D721Med (cell line): ENCODE measurements at regions not wholly inside any gene's neighbourhood (a gene's known extent, or its start where the extent isn't known, plus 50 kb on each side); places are given as distances from the start of the nearest gene placed in this dataset.
"Not testable (repeated sequence)": the region's sequence is repeated elsewhere in the genome, so short reads cannot be mapped to it uniquely, and the experiment has no call there.

Experiments used
- DNase-seq: peaks from one replicate; pipeline ENCODE4 v3.0.0; 2011; ENCODE audit warnings: low spot score; ENCODE audit not compliant: insufficient read length
- FAIRE-seq: peaks from 2 replicates; lab custom pipeline; 2011; peaks lifted over from hg19 to GRCh38; lab: Jason Lieb, UNC
- TF ChIP-seq, protein P1 (sequence below): IDR thresholded peaks from 2 replicates; pipeline ENCODE4 v1.5.1; 2012; ENCODE audit warnings: mild to moderate bottlenecking, control low read depth; ENCODE audit not compliant: insufficient read depth; ENCODE audit errors: missing control alignments

DNA sequence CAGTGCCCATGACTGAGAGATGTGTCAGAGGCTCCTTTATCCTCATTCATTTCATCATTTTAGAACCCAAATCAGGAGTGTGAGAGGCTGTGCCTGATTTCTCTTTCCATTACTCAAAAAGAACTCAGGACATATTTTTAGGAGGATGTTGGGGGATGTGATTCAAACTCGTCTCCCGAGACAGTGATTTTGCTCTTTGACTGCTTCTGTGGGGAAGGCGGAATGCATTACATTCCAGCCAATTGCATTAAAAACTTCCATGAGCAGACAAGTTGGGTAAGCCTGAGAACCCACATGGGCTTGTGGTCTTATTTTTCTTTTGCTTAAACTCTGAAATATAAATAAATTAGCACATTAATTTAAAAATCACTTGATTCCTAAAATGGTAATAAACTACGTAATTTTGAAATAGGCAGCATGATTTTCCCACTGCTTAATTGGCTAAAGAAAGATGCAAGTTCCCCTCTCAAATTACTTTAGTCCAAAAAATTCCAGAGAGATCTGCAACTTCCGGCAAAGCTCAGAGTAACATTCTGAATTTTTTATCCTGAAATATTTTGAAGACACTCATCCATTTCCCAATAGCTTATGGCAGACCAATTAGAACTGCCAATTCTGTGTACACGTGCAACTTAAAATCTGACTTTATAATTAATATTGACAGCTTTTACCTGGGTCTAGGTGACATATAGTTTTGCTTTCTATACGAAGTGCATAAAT, 185.6 kb downstream of the C7orf25 start:
- TF ChIP-seq, protein P1, sequence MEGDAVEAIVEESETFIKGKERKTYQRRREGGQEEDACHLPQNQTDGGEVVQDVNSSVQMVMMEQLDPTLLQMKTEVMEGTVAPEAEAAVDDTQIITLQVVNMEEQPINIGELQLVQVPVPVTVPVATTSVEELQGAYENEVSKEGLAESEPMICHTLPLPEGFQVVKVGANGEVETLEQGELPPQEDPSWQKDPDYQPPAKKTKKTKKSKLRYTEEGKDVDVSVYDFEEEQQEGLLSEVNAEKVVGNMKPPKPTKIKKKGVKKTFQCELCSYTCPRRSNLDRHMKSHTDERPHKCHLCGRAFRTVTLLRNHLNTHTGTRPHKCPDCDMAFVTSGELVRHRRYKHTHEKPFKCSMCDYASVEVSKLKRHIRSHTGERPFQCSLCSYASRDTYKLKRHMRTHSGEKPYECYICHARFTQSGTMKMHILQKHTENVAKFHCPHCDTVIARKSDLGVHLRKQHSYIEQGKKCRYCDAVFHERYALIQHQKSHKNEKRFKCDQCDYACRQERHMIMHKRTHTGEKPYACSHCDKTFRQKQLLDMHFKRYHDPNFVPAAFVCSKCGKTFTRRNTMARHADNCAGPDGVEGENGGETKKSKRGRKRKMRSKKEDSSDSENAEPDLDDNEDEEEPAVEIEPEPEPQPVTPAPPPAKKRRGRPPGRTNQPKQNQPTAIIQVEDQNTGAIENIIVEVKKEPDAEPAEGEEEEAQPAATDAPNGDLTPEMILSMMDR: no peak
- FAIRE-seq (no peak), DNase-seq (no peak)

DNA sequence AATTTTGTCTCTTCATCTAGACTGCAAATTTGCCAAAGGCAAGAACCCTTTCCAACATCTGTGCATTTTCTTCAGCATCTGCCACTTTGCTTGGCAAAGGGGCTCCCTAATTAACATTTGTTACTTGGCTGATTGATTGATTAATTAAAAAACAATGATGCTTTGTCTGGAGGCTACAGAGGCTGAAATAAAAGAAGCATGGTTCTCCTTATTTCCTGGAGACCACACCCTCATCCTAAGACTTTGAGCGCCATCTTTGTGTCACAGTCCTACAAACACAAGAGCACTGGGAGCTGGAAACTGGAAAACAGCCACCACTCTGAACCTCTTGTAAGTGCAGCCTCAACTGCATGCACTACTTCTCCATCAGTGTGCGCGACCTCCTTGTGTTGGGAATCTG, 189.2 kb downstream of the C7orf25 start:
- TF ChIP-seq, protein P1: no peak
- FAIRE-seq: no peak
- DNase-seq: no peak

DNA sequence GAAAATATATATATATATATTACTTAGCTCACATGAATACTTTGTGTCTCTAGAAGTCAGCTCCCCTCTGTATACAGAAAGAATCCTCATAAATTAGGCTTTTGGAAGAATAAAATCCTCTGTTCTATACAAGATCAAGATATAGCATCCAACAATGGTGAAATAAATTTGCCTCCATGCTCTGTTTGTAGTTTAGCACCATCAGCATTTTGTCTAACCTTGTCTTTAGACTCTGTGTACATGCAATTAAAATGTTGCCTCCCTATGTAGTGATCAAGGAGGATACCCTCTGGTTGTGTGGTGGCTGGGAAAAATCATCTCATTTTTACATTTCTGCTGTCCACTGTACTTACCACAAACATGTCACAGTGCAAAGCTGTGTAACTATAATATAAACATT, 189.7 kb downstream of the C7orf25 start:
- TF ChIP-seq, protein P1: no peak
- FAIRE-seq (no peak), DNase-seq (no peak)

DNA sequence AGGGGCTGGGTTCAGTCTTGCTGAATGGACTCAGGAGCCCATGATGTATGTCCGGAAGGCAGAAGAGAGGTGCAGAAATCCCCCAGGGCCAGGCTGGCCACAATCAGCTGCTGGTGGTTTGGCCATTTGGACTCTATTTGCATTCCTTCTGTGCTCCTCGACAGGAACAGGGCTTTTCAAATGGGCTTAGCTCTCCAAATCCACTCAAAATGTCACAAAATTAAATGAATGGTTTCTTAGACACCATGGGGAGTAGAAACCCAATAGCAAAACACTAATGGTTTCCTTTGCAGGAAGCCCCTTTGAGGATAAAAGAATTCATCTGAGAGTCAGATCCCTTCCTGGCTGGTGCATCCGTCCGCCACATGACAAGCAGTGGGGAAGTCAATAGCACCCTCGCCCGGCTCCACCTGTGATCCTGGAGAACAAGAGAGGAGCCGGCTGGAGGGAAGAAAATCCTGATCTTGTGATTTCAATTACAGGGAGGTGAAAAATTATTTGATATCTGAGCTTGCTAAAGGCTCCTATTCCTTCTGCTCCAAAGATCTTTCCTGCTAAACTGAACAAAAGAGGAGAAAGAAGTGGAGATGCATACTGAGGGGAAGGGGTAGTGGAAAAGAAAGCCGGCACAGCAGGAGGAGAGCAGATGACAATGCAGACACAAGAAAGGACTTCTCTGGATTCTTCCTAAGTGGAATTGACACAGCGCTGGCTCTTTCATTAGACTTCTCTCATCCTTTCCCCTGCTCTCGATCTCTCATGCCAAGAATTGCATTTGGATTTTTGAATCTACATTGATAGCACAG, 190.7 kb downstream of the C7orf25 start:
- FAIRE-seq (no peak), DNase-seq (no peak)
- TF ChIP-seq, protein P1: no peak

DNA sequence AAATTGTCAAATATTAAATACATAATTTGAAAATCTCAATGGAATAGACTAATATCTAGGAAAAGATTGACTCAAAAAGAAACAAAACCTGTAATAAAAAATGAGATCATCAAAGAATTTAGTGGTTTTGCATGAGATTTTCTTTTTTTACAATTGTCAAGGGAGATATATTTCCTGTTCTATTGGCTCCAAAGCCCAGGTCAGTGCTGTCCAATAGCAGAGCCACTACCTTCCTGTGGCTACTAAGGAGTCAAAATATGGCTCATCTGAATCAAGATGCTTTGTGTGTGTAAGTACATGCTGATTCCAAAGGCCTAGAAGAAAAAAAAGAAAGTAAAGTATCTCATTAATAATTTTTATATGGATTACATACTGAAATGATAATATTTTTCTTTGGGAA, 191.9 kb downstream of the C7orf25 start:
- no peak for DNase-seq

DNA sequence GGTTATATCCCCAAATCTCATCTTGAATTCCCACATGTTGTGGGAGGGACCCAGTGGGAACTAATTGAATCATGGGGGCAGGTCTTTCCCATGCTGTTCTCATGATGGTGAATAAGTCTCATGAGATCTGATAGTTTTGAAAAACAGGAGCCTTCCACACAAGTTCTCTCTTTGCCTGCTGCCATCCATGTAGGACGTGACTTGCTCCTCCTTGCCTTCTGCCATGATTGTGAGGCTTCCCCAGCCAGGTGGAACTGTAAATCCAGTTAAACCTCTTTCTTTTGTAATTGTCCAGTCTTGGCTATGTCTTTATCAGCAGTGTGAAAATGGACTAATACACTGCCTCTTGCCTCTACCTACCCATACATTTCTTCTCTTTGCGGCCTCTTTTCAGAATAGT, 193.4 kb downstream of the C7orf25 start:
- not testable (repeated sequence) for FAIRE-seq, DNase-seq

More for the DNA sequence above, 191.9 kb downstream of the C7orf25 start:
- TF ChIP-seq, protein P1: no peak
- FAIRE-seq: no peak

DNA sequence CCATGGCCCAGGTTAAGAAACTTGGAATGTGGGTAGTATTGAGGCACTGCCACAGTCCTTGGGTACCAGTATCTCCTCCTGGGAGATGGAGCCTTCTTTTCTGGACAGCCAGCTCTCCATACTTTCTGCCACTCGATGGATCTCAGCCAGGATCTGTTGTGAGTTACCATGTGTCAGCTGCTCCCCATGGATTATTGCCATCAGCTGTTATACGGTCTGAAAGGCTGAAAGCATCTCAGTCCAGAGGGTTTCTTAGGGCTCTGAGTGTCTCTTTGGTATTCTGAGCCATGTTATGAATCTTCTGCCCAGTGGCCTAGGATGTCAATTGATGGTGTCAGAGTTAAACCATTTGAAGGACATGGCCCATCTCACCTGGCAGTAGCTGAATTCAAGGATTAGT, 197.5 kb downstream of the C7orf25 start:
- DNase-seq: no peak
- TF ChIP-seq, protein P1: no peak
- FAIRE-seq: no peak
